ENCODE measurements at regions not wholly inside any gene's neighbourhood (a gene's known extent, or its start where the extent isn't known, plus 50 kb on each side); places are given as distances from the start of the nearest gene placed in this dataset.

- TF ChIP-seq CTCF (IDR thresholded peaks at IDR 0.05; ENCODE audit: low read length) (no peak), EZH2 (optimal IDR thresholded peaks at IDR 0.05; ENCODE audit: low read depth, low read length) (no peak), EZH2phosphoT487 (IDR thresholded peaks at IDR 0.05; ENCODE audit: low read length) (no peak)
Measured at GRCh38 chr4:151488968-151489367, 80.0 kb downstream of the FHIP1A start.

Measured in MM.1S (cell line).